HG03045 (cell line): ENCODE measurements at regions not wholly inside any gene's neighbourhood (a gene's known extent, or its start where the extent isn't known, plus 50 kb on each side); places are given as distances from the start of the nearest gene placed in this dataset.

Source experiments
- ATAC-seq: cut with Tn5 transposase; IDR thresholded peaks from one replicate; pipeline ENCODE4 v1.9.1; 2021; ENCODE audit warnings: mild to moderate bottlenecking, moderate library complexity; ENCODE audit not compliant: unreplicated experiment

- no peak for ATAC-seq
Observed at GRCh38 chr3:154584974-154585373, 155.0 kb upstream of the GPR149 start.

- no peak for ATAC-seq
Observed at GRCh38 chr3:154584041-154584440, 154.1 kb upstream of the GPR149 start.

- no peak for ATAC-seq
Observed at GRCh38 chr3:154583086-154583634, 153.2 kb upstream of the GPR149 start.

- ATAC-seq = no peak
Observed at GRCh38 chr3:154582501-154582900, 152.5 kb upstream of the GPR149 start.

- no peak for ATAC-seq
Observed at GRCh38 chr3:154571553-154572226, 141.7 kb upstream of the GPR149 start.

GRCh38 chr3:154568064-154568463, 138.1 kb upstream of the GPR149 start:
- ATAC-seq = no peak

- no peak for ATAC-seq
Observed at GRCh38 chr3:154559623-154560022, 129.6 kb upstream of the GPR149 start.

- no peak for ATAC-seq
Observed at GRCh38 chr3:154552338-154552737, 122.3 kb upstream of the GPR149 start.

- ATAC-seq = no peak
Observed at GRCh38 chr3:154549391-154549790, 119.4 kb upstream of the GPR149 start.

- no peak for ATAC-seq
Observed at GRCh38 chr3:154548341-154548740, 118.4 kb upstream of the GPR149 start.

- ATAC-seq = no peak
Observed at GRCh38 chr3:154542837-154543236, 112.8 kb upstream of the GPR149 start.

- no peak for ATAC-seq
Observed at GRCh38 chr3:154540950-154541604, 111.1 kb upstream of the GPR149 start.

GRCh38 chr3:154538566-154539360, 108.8 kb upstream of the GPR149 start:
- ATAC-seq = no peak

- no peak for ATAC-seq
Observed at GRCh38 chr3:154536751-154537150, 106.8 kb upstream of the GPR149 start.

GRCh38 chr3:154522036-154522602, 92.1 kb upstream of the GPR149 start:
- ATAC-seq = no peak

- ATAC-seq = no peak
Observed at GRCh38 chr3:154517404-154517803, 87.4 kb upstream of the GPR149 start.

- ATAC-seq = no peak
Observed at GRCh38 chr3:154515921-154516320, 85.9 kb upstream of the GPR149 start.

- ATAC-seq = no peak
Observed at GRCh38 chr3:154510780-154511179, 80.8 kb upstream of the GPR149 start.

GRCh38 chr3:154507727-154508126, 77.7 kb upstream of the GPR149 start:
- ATAC-seq = no peak

- no peak for ATAC-seq
Observed at GRCh38 chr3:154496978-154497377, 67.0 kb upstream of the GPR149 start.

GRCh38 chr3:154496540-154496939, 66.5 kb upstream of the GPR149 start:
- ATAC-seq = no peak
